AG10803 (cell line): ENCODE measurements at regions not wholly inside any gene's neighbourhood (a gene's known extent, or its start where the extent isn't known, plus 50 kb on each side); places are given as distances from the start of the nearest gene placed in this dataset.
"Not testable (repeated sequence)": the region's sequence is repeated elsewhere in the genome, so short reads cannot be mapped to it uniquely, and the experiment has no call there.

ENCODE experiments used
- DNase-seq: peaks from one replicate; pipeline ENCODE4 v3.0.0; 2010; ENCODE audit warnings: low read depth
- H3K4me3 ChIP-seq: 2 replicates; pipeline ENCODE4 v1.5.1; 2011; ENCODE audit warnings: mild to moderate bottlenecking, low read length, control low read depth
- TF ChIP-seq, protein P1 (sequence below): conservative IDR thresholded peaks from 2 replicates; pipeline ENCODE4 v1.5.1; 2011; ENCODE audit warnings: mild to moderate bottlenecking, low read length, control low read depth, inconsistent platforms

DNA sequence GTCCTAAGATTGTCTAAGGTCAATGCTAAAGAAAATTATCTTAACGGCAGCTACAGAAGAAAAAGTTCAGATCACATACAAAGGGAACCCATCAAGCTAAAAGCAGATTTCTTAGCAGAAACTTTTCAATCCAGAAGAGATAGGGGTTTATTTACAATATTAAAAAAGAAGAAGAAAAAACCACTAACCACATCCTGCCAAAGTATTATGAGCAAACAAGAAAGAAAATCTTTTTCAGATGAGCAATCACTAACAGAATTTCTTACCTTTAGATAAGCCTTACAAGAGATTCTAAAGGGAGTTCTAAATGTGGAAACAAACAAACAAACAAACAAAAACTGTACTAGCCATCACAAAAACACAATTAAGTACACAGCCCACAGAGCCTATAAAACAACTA, 1015.8 kb upstream of the EPHA6 start:
- DNase-seq = no peak
- TF ChIP-seq, protein P1, sequence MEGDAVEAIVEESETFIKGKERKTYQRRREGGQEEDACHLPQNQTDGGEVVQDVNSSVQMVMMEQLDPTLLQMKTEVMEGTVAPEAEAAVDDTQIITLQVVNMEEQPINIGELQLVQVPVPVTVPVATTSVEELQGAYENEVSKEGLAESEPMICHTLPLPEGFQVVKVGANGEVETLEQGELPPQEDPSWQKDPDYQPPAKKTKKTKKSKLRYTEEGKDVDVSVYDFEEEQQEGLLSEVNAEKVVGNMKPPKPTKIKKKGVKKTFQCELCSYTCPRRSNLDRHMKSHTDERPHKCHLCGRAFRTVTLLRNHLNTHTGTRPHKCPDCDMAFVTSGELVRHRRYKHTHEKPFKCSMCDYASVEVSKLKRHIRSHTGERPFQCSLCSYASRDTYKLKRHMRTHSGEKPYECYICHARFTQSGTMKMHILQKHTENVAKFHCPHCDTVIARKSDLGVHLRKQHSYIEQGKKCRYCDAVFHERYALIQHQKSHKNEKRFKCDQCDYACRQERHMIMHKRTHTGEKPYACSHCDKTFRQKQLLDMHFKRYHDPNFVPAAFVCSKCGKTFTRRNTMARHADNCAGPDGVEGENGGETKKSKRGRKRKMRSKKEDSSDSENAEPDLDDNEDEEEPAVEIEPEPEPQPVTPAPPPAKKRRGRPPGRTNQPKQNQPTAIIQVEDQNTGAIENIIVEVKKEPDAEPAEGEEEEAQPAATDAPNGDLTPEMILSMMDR = no peak

DNA sequence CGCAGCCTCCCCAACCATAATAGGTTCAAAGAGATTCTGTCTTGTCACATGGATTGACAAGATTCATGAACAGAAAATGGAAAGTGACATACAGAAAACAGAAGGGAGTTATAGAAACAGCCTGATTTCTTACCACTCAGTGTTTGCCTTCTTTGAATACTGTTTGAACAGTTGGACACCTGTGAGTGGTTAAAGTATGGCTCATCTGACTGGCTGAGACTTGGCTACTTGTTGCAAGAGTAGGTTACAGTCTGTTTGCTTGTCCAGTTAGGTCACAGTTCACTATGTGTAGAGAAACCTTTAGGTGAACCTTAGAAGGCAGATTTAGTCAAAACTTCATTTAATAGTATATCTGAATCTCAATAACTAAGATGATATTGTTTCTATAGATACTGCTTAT, 1003.9 kb upstream of the EPHA6 start:
- DNase-seq = no peak
- H3K4me3 ChIP-seq = no peak overlapping the region
- TF ChIP-seq, protein P1 = no peak

More for the DNA sequence above, 1015.8 kb upstream of the EPHA6 start:
- no peak overlapping the region for H3K4me3 ChIP-seq

DNA sequence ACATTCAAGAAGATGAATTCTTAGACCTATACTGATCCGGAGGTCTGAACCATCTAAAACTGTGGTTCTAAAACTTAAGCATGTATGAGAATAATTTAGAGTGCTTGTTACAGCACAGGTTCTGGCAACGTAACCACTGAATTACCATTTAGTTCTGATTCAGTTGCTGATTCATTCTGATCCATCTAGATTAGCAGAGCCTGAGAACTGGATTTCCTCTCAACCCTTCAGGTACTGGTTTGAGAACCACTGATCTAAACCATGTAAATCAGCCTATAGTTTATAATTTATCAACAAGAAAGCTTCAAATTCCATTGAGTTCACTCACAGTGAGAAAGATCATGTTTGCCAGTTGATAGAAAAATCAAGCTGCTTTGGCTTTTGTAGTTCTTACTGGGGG, 1001.1 kb upstream of the EPHA6 start:
- H3K4me3 ChIP-seq = no peak overlapping the region
- TF ChIP-seq, protein P1 = no peak
- DNase-seq = no peak

DNA sequence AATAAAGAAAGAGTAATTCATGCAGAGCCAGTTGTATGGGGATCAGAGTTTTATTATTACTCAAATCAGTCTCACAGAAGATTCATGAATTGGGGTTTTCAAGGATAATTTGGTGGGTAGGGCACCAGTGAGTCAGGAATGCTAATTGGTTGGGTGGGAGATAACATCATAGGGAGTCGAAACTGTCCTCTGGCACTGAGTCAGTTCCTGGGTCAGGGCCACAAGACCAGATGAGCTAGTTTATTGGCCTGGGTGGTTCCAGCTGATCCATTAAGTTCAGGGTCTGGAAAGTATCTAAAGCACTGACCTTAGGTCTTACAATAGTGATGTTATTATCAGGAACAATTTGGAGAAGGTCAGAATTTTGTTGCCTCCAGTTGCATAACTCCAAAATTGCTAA, 998.6 kb upstream of the EPHA6 start:
- no peak overlapping the region for H3K4me3 ChIP-seq
- no peak for DNase-seq
- TF ChIP-seq, protein P1 = no peak

DNA sequence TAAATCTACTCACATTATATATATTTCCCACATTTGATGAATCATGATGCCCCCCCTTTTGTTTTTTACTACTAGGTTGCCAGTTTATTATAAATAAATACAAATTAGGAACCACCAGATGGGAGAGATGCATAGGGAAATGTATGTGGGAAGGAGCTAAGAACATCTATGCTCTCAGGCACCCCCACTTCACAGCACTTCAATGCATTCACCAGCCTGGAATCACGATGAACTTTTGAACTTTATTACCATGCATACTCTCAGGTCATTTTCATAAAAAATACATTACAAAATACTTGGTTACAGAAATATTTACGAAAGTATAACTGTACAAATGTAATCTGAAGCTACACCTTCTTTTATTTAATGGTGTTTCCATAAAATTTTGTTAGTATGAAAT, 988.0 kb upstream of the EPHA6 start:
- TF ChIP-seq, protein P1 = no peak
- no peak for DNase-seq
- H3K4me3 ChIP-seq = no peak overlapping the region

DNA sequence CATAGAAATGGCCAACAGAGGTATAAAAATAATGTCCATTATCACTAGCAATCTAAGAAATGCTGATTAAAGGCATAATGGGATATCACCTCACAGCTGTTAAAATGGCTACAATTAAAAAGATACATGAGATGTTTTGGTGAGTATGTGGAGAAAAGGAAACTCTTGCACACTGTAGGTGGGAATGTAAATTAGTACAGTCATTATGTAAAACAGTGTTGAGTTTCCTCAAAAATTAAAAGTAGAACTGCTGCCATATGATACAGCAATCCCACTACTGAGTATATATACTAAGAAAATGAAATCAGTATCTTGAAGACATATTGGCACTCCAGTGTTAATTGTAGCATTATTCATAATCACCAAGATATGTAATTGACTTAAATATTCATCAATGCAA, 982.2 kb upstream of the EPHA6 start:
- no peak for DNase-seq
- no peak overlapping the region for H3K4me3 ChIP-seq
- TF ChIP-seq, protein P1 = no peak

DNA sequence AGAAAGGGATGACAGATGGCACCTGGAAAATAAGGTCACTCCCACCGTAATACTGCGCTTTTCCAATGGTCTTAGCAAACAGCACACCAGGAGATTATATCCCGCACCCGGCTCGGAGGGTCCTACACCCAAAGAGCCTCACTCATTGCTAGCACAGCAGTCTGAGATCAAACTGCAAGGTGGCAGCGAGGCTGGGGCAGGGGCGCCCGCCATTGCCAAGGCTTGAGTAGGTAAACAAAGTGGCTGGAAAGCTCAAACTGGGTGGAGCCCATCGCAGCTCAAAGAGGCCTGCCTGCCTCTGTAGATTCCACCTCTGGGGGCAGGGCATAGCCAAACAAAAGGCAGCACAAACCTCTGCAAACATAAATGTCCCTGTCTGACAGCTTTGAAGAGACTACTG, 953.8 kb upstream of the EPHA6 start:
- not testable (repeated sequence) for DNase-seq, H3K4me3 ChIP-seq

DNA sequence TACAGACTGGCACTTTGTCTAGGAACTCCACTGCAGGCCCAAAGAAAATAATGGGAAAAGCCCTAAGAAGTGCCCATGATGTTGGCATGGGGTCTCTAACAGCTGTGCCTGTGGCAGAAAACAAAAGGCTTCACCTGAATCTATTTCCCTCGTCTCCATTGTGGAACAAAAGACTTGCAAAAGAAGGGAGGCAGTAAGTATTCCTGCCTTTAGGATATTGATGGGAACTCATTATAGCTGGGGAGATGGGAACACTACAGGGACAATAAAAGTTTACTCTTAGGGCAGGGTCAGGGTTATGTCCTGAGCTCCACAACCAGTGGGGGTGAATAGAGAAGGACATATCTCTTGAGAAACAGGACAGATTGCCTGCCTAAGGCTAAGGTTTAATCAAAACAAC, 930.6 kb upstream of the EPHA6 start:
- TF ChIP-seq, protein P1 = no peak
- no peak for DNase-seq
- H3K4me3 ChIP-seq = no peak overlapping the region
